Central memory CD4-positive, alpha-beta T cell (primary cell): ENCODE measurements at regions not wholly inside any gene's neighbourhood (a gene's known extent, or its start where the extent isn't known, plus 50 kb on each side); places are given as distances from the start of the nearest gene placed in this dataset.
"Not testable (repeated sequence)": the region's sequence is repeated elsewhere in the genome, so short reads cannot be mapped to it uniquely, and the experiment has no call there.

Experiments used
- DNase-seq: peaks from one replicate; pipeline ENCODE4 v3.0.0; 2022

DNA sequence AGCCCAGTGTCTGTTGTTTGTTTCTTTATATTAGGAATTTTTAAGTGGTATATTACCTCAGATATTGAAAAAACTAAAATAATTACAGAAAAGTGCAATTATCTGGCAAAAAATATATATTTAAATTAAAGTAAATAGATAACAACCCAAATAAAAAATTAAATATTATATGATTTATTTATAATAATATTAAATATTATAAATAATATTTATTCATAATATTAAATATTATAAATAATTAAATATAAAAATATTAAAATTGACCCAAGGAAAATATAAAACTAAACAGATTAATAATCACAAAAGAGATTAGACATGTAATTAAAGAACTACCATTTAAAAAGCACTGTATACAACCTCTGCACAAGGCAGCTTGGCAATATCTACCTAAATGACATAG is 331.9 kb upstream of the POGK start:
- DNase-seq: no peak

DNA sequence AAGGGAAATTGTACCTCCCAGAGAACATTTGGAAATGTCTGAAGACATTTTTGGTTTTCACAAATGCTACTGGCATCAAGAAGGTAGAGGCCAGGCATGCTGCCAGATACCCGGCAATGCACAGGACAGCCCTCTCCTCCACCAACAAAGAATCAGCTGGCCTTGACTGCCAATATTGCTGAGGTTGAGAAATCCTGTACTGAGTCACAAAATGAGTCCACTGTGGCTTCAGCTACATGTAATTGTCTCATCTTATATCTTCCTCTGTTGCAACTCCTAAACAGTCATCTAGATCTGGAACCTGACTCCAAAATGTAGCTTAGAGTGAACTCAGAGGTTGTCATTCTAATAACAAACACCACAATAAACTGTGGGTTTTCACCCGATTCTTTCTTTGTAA is 327.5 kb upstream of the POGK start:
- DNase-seq: no peak

DNA sequence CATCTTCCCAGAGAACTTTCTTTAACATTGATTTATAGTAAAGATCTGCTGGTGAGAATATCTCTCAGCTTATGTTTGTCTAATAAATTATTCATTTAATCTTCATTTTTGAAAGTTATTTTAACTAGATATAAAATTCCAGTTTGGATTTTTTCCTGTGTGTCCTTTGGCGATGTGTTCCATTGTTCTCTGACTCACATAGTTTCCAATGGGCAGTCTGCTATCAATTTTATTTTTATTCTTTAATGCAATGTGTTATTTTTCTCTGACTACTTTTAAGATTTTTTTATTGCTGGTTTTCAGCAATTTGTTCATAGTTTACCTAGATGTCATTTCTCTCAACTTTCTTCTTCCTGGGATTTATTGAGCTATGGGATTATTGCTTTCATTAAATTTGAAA is 325.2 kb upstream of the POGK start:
- DNase-seq: no peak

- no peak for DNase-seq
These were observed 311.5 kb upstream of the POGK start for GRCh38 chr1:166527752-166528151.

GRCh38 chr1:166538646-166539045 is 300.6 kb upstream of the POGK start:
- DNase-seq: no peak

DNA sequence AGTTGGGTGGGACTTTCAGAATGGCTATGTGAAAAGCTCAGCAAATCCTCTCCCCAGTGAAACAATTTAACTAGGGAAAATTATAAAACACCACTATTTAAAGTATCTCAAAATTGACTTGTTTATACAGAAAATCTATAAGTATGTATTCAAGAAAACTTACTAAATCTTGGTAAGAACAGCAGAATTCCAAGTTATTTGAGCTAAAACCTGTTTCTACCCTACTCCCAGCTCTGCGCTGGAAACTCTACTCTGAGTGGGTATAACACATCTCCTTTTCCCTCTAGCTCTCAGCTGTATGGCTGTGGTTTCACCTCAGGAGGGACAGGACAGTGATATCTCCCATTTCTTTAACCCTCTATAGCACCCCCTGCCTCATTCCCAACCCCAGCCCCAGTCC is 295.2 kb upstream of the POGK start:
- no peak for DNase-seq

- DNase-seq: no peak
These were observed 294.7 kb upstream of the POGK start for GRCh38 chr1:166544561-166544960.

DNA sequence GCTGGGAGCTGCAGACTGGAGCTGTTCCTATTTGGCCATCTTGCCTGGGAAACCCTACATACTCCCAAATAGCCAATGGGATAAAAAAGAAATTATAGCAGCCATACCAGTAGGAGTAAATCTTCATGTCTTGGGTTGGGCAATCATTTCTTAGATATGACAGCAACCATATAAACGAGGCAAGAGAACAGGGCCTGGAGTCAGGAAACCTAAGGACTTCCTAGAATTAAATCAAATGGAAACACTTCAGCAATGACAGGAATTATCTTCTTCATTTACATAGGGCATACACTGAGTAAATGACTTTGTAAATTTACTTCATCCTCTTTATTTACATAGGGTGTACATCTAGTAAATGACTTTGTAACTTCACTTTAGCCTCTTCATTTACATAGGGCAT is 286.6 kb upstream of the POGK start:
- no peak for DNase-seq

DNA sequence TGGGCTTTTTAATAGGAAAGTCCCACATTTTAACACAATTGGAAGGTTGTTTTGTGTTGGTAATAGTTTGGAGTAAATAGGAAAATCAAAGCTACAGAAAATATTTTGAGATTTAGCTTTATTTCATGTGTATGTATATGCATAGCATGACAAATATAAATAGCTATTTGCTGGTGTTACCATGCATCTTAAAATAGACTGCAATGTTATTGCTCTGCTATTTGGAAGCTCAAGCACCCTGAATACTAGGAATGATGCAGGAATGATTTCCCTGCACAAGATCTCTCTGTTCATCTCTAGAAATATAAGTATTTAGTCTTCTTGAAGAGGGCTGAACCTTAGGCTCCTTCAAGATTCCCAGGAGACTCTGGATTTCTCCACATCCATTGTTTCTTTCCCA is 268.3 kb upstream of the POGK start:
- DNase-seq: no peak

DNA sequence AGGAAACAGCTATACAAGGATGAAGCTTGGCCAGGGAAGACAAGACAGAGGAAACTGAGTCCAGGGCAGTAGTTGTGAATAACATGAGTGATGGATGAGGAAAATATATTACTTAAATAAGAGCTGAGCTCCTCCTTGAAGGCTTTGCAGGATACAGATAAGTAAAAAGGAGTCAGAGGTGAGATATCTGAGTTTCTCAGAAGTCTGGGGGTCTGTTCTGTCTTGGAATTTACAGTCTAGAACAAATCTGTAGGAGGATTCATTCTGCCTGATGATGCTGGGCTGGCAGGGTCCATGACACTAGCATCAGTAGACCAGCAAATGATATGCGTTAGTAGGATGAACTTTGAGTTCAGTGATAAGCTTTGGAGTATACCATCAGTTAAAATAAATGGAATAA is 266.1 kb upstream of the POGK start:
- no peak for DNase-seq

DNA sequence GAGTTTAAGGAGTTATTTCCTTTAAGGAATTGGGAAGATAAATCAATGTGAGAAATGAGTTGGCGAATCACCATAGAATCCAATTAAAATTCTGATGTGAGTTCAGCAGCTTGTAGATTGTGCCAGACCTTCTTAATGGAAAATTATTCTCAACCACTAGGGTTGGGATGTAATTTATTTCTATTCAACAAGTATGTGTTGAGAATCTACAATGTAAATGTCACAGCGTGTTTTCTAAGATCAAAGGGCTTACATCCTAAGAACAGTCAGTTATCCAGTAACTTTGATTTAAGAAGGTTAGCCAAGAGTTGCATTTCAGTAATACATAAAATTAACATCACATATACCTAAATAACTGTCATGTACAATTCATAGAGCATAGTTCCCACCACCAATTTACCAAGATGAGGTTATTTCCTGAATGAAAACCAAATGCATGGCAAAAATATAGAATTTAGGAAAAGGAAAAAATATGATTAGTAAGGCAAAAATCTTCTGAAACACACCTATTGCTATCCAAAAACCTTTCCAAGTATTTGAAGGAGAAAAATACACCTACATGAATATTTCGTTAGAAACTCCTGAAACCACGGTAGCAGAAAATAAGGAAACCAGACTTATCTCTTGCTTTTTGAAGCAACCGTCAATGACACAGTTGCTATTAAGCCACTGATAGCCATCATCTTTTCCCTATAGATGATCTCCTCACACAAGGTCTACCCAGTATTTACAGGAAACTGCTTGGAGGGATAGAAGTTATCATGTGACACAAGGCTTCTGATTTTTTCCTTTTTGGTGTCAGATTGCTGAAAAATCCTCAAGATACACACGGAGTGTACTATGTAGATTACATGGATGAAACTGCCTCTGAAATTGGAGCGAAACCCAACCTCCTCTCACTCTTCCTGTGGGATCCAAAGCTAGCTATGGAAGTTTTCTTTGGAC is 259.4 kb upstream of the POGK start:
- DNase-seq: no peak

- no peak for DNase-seq
These were observed 250.5 kb upstream of the POGK start for GRCh38 chr1:166588741-166589140.

GRCh38 chr1:166590161-166590560 is 249.1 kb upstream of the POGK start:
- DNase-seq: no peak

- DNase-seq: no peak
These were observed 244.6 kb upstream of the POGK start for GRCh38 chr1:166594646-166595045.

GRCh38 chr1:166597516-166597915 is 241.8 kb upstream of the POGK start:
- no peak for DNase-seq

- DNase-seq: no peak
These were observed 238.7 kb upstream of the POGK start for GRCh38 chr1:166600574-166600973.

DNA sequence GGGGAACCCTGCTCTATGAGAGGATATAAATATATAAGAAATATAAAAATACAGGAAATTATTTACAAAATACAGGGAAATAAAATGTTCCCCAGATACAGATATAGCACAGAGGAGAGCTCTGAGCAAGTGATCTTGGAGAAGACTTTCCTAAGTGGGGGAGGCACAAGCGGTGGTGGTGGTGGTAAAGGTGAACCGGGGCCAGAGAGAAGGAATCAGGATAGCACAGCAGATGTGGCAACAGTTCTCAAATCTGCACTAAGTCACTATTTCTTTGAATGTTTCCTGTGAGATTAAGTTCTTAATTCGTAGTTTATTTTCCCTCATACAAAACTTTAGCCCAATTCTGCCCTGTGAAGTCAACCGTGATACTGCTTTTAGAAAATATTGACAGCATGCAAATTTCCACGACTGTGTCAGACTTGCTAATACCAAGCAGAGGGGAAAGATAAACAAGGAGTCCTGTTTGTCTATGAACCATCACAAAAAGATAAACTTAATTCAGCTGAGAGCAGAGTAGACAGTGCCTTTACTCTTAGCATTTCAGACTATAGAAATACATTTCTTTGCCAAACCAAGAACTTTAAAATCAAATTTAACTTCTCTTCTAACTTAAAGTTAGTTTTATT is 237.5 kb upstream of the POGK start:
- DNase-seq: no peak

- DNase-seq: not testable (repeated sequence)
These were observed 236.5 kb upstream of the POGK start for GRCh38 chr1:166602801-166603200.

DNA sequence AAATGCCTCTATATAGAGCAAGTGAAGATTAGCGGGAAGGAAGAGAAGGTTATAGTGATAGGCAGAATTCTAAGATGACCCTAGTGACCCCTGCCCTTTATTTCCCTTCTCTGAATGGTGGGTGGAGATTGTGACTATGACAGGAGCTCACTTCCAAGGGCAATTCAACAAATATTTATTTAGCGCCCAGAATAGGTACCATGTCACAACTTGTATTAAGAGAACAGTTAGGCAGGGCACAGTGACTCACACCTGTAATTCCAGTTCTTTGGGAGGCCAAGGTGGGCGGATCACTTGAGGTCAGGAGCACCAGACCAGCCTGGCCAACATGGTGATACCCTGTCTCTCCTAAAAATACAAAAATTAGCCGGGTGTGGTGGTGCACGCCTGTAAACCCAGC is 236.0 kb upstream of the POGK start:
- DNase-seq: no peak

GRCh38 chr1:166605137-166605536 is 234.1 kb upstream of the POGK start:
- DNase-seq: no peak

- DNase-seq: no peak
These were observed 226.4 kb upstream of the POGK start for GRCh38 chr1:166612886-166613285.

DNA sequence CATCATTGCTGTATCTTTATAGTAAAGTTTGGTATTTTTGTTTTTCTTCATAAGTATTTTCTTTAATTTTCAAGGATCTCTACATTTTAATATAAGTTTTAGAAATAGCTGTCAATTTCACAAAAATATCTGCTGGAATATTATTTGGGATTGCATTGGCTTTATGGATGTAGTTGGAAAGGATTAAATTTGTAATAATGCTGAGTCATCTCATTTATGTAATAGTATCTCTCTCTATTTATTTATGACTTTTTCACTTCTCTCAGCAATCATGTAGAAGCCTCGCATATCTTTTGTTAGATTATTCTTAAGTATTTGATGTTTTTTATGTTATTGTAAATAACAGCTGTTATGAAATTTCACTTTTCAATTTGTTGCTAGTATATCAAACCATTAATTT is 223.1 kb upstream of the POGK start:
- DNase-seq: no peak

- DNase-seq: no peak
These were observed 212.6 kb upstream of the POGK start for GRCh38 chr1:166626711-166627110.

GRCh38 chr1:166627558-166627957 is 211.7 kb upstream of the POGK start:
- DNase-seq: no peak

GRCh38 chr1:166628259-166628658 is 211.0 kb upstream of the POGK start:
- DNase-seq: no peak
